IgD-negative memory B cell (primary cell): ENCODE measurements at regions not wholly inside any gene's neighbourhood (a gene's known extent, or its start where the extent isn't known, plus 50 kb on each side); places are given as distances from the start of the nearest gene placed in this dataset.
A peak's percentile ranks its signal among the peaks of the same experiment; 100 is the strongest.

Experiments
- H3K27ac Mint-ChIP-seq, 3 donors: one replicate each; pipeline ENCODE4 v1.8.0; 2020 to 2022; ENCODE audit warnings: mild to moderate bottlenecking in 3 of 3, mixed read lengths in 3 of 3, moderate library complexity in 1 of 3
- H3K27me3 Mint-ChIP-seq: one replicate; pipeline ENCODE4 v1.8.0; 2021; ENCODE audit warnings: mixed read lengths
- H3K36me3 Mint-ChIP-seq: one replicate; pipeline ENCODE4 v1.8.0; 2020; ENCODE audit warnings: mild to moderate bottlenecking, mixed read lengths
- H3K4me1 Mint-ChIP-seq, 3 donors: one replicate each; pipeline ENCODE4 v1.8.0; 2020 to 2022; ENCODE audit warnings: mixed read lengths in 3 of 3, mild to moderate bottlenecking in 1 of 3
- H3K4me3 Mint-ChIP-seq, 4 donors: one replicate each; pipeline ENCODE4 v1.8.0; 2020 to 2022; ENCODE audit warnings: mild to moderate bottlenecking in 4 of 4, mixed read lengths in 4 of 4, moderate library complexity in 3 of 4
- H3K9me3 Mint-ChIP-seq, 3 donors: one replicate each; pipeline ENCODE4 v1.8.0; 2020 to 2021; ENCODE audit warnings: mixed read lengths in 3 of 3, mild to moderate bottlenecking in 1 of 3

- Mint-ChIP-seq H3K27me3 (peaks cover 48% of the 10 kb centered on the region), H3K4me3 (peak overlapping the region in 1 of 4 donors; percentile 43)
Measured at GRCh38 chr11:16610213-16610737, 128.2 kb upstream of the C11orf58 start.

GRCh38 chr11:16609769-16610168, 128.7 kb upstream of the C11orf58 start:
- H3K36me3 Mint-ChIP-seq, result peaks cover 7% of the 10 kb centered on the region
- H3K4me3 Mint-ChIP-seq, result no peak overlapping the region
- H3K9me3 Mint-ChIP-seq, result peaks cover 4 to 22% (median 5%) of the 10 kb centered on the region in 3 donors
- H3K27me3 Mint-ChIP-seq, result peaks cover 46% of the 10 kb centered on the region
- H3K27ac Mint-ChIP-seq, result no peak overlapping the region
- H3K4me1 Mint-ChIP-seq, result peaks cover 14 to 24% (median 24%) of the 10 kb centered on the region in 3 donors

More at GRCh38 chr11:16610213-16610737, 128.2 kb upstream of the C11orf58 start:
- no peak overlapping the region for H3K27ac Mint-ChIP-seq
- peaks cover 14 to 24% (median 24%) of the 10 kb centered on the region in 3 donors for H3K4me1 Mint-ChIP-seq
- peaks cover 7% of the 10 kb centered on the region for H3K36me3 Mint-ChIP-seq
- peaks cover 4 to 22% (median 5%) of the 10 kb centered on the region in 3 donors for H3K9me3 Mint-ChIP-seq

DNA sequence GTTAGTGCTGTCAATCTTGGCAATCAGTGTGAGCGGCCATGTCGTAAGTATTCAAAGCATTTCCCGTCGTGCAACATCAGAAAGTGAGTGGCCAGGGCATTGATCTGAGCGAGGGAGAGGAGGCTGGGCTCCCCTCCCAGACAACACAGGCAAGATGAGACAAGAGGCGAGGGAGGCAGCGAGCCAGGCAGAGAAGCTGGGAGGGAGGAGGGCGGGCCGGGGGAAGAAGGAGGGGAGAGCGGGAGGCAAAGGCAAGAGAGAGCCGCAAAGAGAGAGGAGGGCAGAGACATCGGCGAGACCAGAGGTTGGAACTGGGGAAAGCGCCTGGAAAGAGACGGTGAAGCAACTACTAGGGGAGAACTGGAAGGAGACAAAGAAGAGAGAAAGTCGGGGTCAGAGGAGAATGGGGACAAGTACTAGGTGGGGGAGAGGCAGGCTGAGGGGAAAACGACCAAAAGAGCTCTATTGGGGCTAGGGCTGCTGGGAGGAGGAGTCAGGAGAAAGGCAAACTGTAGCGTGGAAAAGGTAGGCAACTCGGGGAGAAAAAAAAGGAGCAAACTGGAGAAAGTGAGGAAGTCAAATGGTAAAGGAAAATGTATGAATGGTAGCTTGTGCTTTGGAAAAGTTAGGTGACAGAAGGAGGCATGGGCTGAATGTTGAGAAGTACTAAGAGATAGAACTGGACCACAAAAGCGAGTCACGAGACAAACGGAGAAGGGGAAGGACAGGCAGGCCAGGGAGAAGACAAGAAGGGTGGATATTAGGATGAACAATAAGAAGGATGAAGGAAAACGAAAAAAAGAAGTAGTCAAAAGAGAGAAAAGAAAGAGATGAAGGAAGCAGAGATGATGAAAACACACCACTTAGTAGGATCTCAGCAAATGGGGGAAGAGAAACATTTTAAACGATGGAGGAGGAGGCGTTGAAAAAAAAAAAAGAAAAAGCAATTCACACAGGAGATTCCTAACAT, 130.5 kb upstream of the C11orf58 start:
- peaks cover 10 to 19% (median 16%) of the 10 kb centered on the region in 3 donors for H3K4me1 Mint-ChIP-seq
- no peak overlapping the region for H3K27ac Mint-ChIP-seq
- peaks cover 7% of the 10 kb centered on the region for H3K36me3 Mint-ChIP-seq
- H3K9me3 Mint-ChIP-seq, result peaks cover 4 to 23% (median 5%) of the 10 kb centered on the region in 3 donors
- H3K4me3 Mint-ChIP-seq, result no peak overlapping the region
- peaks cover 48% of the 10 kb centered on the region for H3K27me3 Mint-ChIP-seq

GRCh38 chr11:16606784-16607674, 131.4 kb upstream of the C11orf58 start:
- Mint-ChIP-seq H3K4me3 (peak overlapping the region in 3 of 4 donors; percentile 34 to 89 (median 83)), H3K27ac (peak overlapping the region; percentile 41 to 64 (median 53)), H3K27me3 (peaks cover 49% of the 10 kb centered on the region), H3K9me3 (peaks cover 4 to 20% (median 5%) of the 10 kb centered on the region in 3 donors), H3K36me3 (peaks cover 7% of the 10 kb centered on the region), H3K4me1 (peaks cover 8 to 17% (median 12%) of the 10 kb centered on the region in 3 donors)

DNA sequence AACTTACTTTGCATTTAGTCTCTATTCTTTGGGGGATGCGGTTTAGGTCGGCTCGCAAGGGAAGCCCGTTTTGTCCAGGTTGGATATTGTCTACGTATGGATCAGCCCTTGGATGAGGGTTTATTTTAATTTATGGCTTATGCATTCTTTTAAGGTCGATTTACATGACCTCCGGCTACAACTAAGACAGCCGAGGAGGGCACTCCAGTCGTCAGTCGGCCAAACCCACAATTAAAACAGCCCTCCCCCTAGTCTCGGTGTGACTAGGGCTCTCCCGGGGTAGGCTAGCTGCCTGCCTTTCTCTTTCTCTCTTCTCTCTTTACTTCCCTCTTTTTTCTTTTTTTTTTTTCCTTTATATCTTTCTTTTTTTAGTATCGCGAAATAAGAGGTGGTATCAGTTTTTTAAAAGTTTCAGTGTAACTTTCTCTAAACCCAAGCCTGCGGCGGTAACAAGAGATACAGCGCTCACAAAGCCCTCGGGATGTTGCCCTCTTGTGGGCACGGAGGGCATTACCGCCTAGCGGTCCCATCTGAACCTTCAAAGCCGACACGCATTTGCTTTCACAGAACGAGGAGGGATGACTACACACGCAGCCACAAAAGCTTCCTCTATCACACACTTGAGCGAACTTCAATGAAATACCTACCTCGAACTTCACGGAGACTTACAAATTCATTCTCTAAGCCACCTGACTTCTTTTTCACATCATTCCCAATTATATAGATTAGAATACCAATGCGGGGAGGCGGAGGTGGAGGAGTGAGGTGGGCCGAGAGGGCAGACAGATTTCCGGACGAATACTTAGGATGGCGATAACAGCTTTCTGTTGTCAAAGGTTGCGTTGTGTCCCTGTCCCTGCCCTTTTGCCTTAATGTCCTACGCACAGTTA, 132.3 kb upstream of the C11orf58 start:
- peak overlapping the region; percentile 53 to 85 (median 64) for H3K27ac Mint-ChIP-seq
- H3K4me1 Mint-ChIP-seq, result peaks cover 8 to 11% (median 10%) of the 10 kb centered on the region in 3 donors
- H3K9me3 Mint-ChIP-seq, result peaks cover 3 to 13% (median 4%) of the 10 kb centered on the region in 3 donors
- peaks cover 5% of the 10 kb centered on the region for H3K36me3 Mint-ChIP-seq
- H3K27me3 Mint-ChIP-seq, result peaks cover 43% of the 10 kb centered on the region
- peak overlapping the region; percentile 34 to 89 (median 74) for H3K4me3 Mint-ChIP-seq

DNA sequence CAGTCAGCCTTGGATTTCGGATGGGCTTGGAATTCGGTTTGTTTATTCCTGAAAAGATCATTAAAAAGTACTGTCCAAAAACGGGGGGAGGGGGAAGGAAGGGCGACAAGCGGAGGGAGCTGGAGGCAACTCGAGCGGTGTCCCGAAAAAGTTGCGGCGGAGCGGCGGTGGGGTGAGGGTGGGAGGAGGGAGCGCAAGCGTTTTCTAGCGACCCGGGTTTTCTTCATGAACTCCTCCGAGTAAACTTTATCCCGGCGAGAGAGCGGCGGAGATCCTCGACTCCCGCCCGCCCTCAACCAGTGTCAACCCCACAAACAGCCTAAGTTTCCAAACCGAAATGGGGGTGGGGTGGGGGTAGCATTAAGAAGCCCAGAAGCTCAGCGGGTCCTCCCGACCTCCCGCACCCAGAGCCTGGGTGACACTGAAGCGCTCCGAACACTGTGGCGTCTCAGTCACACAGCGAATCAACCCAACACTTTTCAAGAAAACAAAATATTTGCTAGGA, 133.0 kb upstream of the C11orf58 start:
- H3K4me1 Mint-ChIP-seq, result peaks cover 8 to 10% (median 10%) of the 10 kb centered on the region in 3 donors
- H3K27ac Mint-ChIP-seq, result no peak overlapping the region
- peaks cover 44% of the 10 kb centered on the region for H3K27me3 Mint-ChIP-seq
- H3K36me3 Mint-ChIP-seq, result peaks cover 5% of the 10 kb centered on the region
- peaks cover 3 to 13% (median 4%) of the 10 kb centered on the region in 3 donors for H3K9me3 Mint-ChIP-seq
- peak overlapping the region; percentile 34 to 83 (median 56) for H3K4me3 Mint-ChIP-seq

- Mint-ChIP-seq H3K27me3 (peaks cover 44% of the 10 kb centered on the region), H3K27ac (peak overlapping the region in 2 of 3 donors; percentile 43 to 81), H3K4me1 (peaks cover 8 to 10% (median 10%) of the 10 kb centered on the region in 3 donors), H3K36me3 (peaks cover 5% of the 10 kb centered on the region), H3K4me3 (peak overlapping the region; percentile 37 to 78 (median 67)), H3K9me3 (peaks cover 3 to 13% (median 4%) of the 10 kb centered on the region in 3 donors)
Measured at GRCh38 chr11:16604794-16605388, 133.6 kb upstream of the C11orf58 start.

- Mint-ChIP-seq H3K4me3 (peak overlapping the region; percentile 37 to 78 (median 48)), H3K36me3 (peaks cover 5% of the 10 kb centered on the region), H3K27ac (peak overlapping the region; percentile 43 to 81 (median 54)), H3K9me3 (peaks cover 3 to 13% (median 4%) of the 10 kb centered on the region in 3 donors), H3K4me1 (peaks cover 8 to 10% (median 10%) of the 10 kb centered on the region in 3 donors), H3K27me3 (peaks cover 44% of the 10 kb centered on the region)
Measured at GRCh38 chr11:16603890-16604793, 134.3 kb upstream of the C11orf58 start.

- Mint-ChIP-seq H3K9me3 (peaks cover 3 to 13% (median 4%) of the 10 kb centered on the region in 3 donors), H3K4me1 (peaks cover 8 to 10% (median 10%) of the 10 kb centered on the region in 3 donors), H3K27me3 (peaks cover 44% of the 10 kb centered on the region), H3K27ac (peak overlapping the region in 1 of 3 donors; percentile 54), H3K4me3 (peak overlapping the region in 1 of 4 donors; percentile 27), H3K36me3 (peaks cover 5% of the 10 kb centered on the region)
Measured at GRCh38 chr11:16603245-16603644, 135.2 kb upstream of the C11orf58 start.

DNA sequence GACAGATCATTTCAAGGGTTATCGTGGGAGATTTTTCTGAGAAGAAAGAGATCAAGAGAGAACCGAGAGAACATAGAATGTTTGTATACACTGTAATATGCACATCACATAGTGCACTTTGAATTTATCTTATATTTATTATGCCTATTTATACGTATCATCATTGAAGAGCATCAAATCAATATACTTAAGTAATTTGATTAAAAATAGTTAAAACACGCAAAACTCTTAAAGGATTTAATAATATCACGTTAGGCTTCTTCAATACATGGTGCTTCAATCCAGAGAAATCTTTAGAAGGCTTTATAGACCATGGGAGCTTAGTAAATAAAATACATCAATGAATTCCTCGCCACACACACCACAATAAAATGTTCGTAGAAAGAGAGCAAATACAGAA, 139.5 kb upstream of the C11orf58 start:
- no peaks in the 10 kb centered on the region for H3K4me1 Mint-ChIP-seq
- H3K27ac Mint-ChIP-seq, result no peak overlapping the region
- H3K4me3 Mint-ChIP-seq, result no peak overlapping the region
- H3K27me3 Mint-ChIP-seq, result peaks cover 22% of the 10 kb centered on the region
- H3K36me3 Mint-ChIP-seq, result no peaks in the 10 kb centered on the region
- peaks cover 0 to 4% (median 0%) of the 10 kb centered on the region in 3 donors for H3K9me3 Mint-ChIP-seq

DNA sequence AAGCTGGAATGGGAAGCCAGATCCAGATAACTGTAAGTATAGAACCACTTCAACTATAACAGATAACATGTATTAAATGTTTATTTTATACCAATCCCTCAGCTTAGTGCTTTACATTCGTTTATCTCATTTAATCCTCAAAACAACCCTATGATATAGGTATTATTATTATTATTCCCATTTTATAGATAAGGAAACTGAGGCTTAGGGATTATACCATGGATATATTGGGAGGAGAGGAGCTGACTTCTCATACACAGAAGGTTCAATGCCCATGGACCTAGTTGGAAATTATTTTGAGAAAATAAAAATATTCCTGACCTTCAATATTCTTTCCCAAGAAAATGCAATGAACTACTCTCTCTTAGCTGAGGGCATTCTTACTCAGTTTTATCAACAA, 140.4 kb upstream of the C11orf58 start:
- peaks cover 13% of the 10 kb centered on the region for H3K27me3 Mint-ChIP-seq
- H3K4me1 Mint-ChIP-seq, result peaks cover 0 to 2% (median 0%) of the 10 kb centered on the region in 3 donors
- H3K27ac Mint-ChIP-seq, result no peak overlapping the region
- H3K4me3 Mint-ChIP-seq, result no peak overlapping the region
- H3K36me3 Mint-ChIP-seq, result no peaks in the 10 kb centered on the region
- H3K9me3 Mint-ChIP-seq, result peaks cover 0 to 1% (median 0%) of the 10 kb centered on the region in 3 donors

DNA sequence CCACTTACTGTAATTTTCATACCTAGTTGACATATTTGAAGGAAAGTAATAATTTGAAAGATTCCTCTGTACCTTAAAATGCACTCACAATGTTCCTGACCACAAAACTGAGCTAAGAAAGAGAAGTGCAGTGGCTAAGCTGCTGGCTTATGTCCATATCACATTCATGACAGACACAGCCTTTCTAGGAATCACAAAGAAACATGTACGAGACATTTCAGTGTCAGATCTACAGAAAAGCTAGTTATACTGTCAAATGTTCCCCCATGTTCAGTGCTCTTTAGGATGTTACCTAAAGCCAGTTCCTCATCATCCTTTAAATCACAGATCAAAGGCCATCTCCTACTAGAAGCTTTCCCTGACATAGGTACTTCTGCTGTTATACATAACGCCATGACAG, 142.2 kb upstream of the C11orf58 start:
- Mint-ChIP-seq H3K27me3 (peaks cover 2% of the 10 kb centered on the region), H3K4me1 (peaks cover 0 to 2% (median 0%) of the 10 kb centered on the region in 3 donors), H3K27ac (no peak overlapping the region), H3K9me3 (no peaks in the 10 kb centered on the region), H3K36me3 (no peaks in the 10 kb centered on the region), H3K4me3 (no peak overlapping the region)
